ENCODE measurements at regions not wholly inside any gene's neighbourhood (a gene's known extent, or its start where the extent isn't known, plus 50 kb on each side); places are given as distances from the start of the nearest gene placed in this dataset.
"Not testable (repeated sequence)": the region's sequence is repeated elsewhere in the genome, so short reads cannot be mapped to it uniquely, and the experiment has no call there.

DNA sequence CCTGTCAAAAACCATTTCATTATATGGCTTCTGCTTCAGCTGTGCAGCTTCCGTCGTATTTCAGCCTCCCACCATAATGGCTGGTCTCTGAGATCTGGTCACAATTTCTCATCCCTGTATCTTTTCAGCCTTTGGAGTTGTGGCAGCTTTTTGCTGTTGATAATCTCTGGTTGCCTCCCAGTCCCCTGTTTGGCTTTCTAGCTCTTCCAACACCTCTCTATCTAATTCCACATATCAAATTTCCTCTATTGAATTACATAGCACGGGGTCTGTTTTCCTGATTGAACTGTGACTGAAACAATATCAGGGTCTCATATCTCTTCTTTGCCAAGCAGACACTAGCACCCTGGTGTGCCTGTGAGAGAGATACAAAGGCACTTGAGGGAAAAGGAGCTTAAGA, 222.1 kb upstream of the OBI1 start:
- H3K27me3 Mint-ChIP-seq (ENCODE audit: unreplicated experiment): peaks cover 3% of the 10 kb centered on the region
- H3K36me3 Mint-ChIP-seq (ENCODE audit: low read depth, unreplicated experiment): no peaks in the 10 kb centered on the region
- H3K4me3 Mint-ChIP-seq (ENCODE audit: unreplicated experiment): no peak overlapping the region
- peaks cover 12% of the 10 kb centered on the region for H3K4me1 Mint-ChIP-seq (ENCODE audit: unreplicated experiment)
- no peaks in the 10 kb centered on the region for H3K9me3 Mint-ChIP-seq (ENCODE audit: unreplicated experiment)
- DNase-seq (ENCODE audit: low spot score): no peak
- TF ChIP-seq, protein P1, sequence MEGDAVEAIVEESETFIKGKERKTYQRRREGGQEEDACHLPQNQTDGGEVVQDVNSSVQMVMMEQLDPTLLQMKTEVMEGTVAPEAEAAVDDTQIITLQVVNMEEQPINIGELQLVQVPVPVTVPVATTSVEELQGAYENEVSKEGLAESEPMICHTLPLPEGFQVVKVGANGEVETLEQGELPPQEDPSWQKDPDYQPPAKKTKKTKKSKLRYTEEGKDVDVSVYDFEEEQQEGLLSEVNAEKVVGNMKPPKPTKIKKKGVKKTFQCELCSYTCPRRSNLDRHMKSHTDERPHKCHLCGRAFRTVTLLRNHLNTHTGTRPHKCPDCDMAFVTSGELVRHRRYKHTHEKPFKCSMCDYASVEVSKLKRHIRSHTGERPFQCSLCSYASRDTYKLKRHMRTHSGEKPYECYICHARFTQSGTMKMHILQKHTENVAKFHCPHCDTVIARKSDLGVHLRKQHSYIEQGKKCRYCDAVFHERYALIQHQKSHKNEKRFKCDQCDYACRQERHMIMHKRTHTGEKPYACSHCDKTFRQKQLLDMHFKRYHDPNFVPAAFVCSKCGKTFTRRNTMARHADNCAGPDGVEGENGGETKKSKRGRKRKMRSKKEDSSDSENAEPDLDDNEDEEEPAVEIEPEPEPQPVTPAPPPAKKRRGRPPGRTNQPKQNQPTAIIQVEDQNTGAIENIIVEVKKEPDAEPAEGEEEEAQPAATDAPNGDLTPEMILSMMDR (IDR thresholded peaks at IDR 0.05; ENCODE audit: unreplicated experiment): no peak
- H3K27ac Mint-ChIP-seq (ENCODE audit: unreplicated experiment): no peak overlapping the region

DNA sequence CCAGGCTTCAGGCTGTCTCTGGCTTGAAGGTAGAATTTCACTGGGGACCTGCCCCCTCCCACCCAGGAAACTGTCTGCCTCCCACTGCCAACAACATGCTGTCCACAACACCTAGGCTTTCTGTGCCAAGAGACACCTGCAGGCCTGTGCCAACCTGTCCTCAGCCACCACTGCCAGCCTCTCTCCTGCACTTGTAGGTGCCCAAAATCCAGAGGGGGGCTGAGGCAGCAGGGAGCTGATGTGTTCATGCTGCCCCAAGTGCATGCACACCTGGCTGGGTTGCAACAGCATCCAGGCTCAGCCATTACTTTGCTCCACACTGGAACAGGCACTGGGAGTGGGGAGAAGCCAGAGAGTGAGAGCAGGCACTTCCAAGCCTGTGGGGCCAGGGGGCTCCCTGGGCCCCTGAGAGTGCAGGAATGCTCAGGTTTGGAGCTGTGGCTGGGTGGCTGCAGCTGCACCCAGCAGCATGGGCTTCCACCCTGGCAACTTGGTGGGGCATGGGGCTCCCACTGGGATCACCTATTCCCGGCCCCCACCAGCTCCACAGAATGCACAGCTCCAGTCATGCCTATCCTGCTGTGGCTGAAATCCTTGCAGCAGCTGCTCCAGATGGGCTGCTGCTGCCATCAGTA, 218.1 kb upstream of the OBI1 start:
- H3K4me1 Mint-ChIP-seq (ENCODE audit: unreplicated experiment): peaks cover 12% of the 10 kb centered on the region
- DNase-seq (ENCODE audit: low spot score): no peak
- no peaks in the 10 kb centered on the region for H3K9me3 Mint-ChIP-seq (ENCODE audit: unreplicated experiment)
- peaks cover 3% of the 10 kb centered on the region for H3K27me3 Mint-ChIP-seq (ENCODE audit: unreplicated experiment)
- H3K36me3 Mint-ChIP-seq (ENCODE audit: low read depth, unreplicated experiment): no peaks in the 10 kb centered on the region
- no peak overlapping the region for H3K4me3 Mint-ChIP-seq (ENCODE audit: unreplicated experiment)
- TF ChIP-seq, protein P1 (IDR thresholded peaks at IDR 0.05; ENCODE audit: unreplicated experiment): no peak
- H3K27ac Mint-ChIP-seq (ENCODE audit: unreplicated experiment): no peak overlapping the region

DNA sequence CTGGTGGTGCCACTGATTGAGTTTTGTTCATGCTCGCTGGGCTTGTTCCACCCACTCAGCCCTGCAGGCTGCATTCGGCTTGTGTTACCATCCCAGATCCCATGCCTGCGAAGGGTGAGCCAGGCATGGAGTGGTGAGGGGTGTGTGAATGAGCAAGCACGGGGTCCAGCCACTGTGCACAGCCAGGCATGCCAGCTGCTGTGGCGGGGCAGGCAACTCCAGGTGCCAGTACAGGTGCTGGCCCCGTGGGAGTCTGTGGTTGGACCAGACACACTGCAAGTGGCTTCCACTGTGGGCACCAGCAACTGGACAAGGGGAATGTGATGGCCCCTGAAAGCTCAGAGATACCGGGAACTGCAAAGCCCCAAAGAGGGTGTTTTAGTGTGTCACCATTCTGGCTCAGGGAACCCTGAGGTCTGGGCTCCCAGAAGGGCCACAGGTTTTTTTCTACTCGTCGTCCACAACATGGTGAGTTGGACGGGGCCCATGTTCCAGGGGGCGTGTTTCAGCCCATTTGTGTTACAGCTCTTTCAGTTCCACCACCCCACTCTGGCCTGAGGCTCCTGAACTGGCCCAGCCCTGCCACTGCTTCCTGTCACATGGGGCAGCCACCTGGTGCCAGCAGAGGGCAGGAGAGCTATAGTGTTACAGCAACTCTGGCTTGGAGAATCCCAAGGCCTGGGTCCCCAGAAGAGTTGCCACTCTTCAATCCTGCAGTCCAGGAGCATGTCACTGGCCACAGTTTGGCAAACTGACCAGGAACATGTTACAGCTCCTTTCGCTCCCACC, 217.0 kb upstream of the OBI1 start:
- Mint-ChIP-seq H3K9me3 (ENCODE audit: unreplicated experiment) (no peaks in the 10 kb centered on the region), H3K4me1 (ENCODE audit: unreplicated experiment) (peaks cover 10% of the 10 kb centered on the region), H3K27ac (ENCODE audit: unreplicated experiment) (no peak overlapping the region), H3K27me3 (ENCODE audit: unreplicated experiment) (peaks cover 3% of the 10 kb centered on the region), H3K4me3 (ENCODE audit: unreplicated experiment) (no peak overlapping the region), H3K36me3 (ENCODE audit: low read depth, unreplicated experiment) (no peaks in the 10 kb centered on the region)
- DNase-seq (ENCODE audit: low spot score): no peak
- TF ChIP-seq, protein P1 (IDR thresholded peaks at IDR 0.05; ENCODE audit: unreplicated experiment): no peak

DNA sequence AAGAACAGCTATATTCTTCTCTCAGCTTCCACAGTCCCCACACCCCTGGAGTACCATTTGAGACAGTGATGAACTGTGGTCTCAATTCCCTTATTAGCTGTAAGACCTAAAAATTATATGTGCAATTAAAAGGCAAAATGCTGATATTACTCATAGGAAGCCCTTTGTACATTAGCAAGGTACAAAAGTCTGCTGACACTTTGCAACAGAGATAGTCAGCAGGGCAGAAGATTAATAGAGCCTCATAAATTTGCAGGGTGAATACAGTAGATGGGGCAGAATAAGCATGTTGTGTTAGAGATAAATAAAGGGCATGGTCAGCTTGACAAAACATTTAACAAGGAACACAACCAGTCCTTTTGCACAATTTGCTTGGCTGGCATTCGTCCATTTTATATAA, 210.0 kb upstream of the OBI1 start:
- Mint-ChIP-seq H3K36me3 (ENCODE audit: low read depth, unreplicated experiment) (no peaks in the 10 kb centered on the region), H3K9me3 (ENCODE audit: unreplicated experiment) (no peaks in the 10 kb centered on the region), H3K27ac (ENCODE audit: unreplicated experiment) (no peak overlapping the region), H3K27me3 (ENCODE audit: unreplicated experiment) (no peaks in the 10 kb centered on the region), H3K4me1 (ENCODE audit: unreplicated experiment) (no peaks in the 10 kb centered on the region), H3K4me3 (ENCODE audit: unreplicated experiment) (no peak overlapping the region)
- TF ChIP-seq, protein P1 (IDR thresholded peaks at IDR 0.05; ENCODE audit: unreplicated experiment): no peak
- DNase-seq (ENCODE audit: low spot score): no peak

DNA sequence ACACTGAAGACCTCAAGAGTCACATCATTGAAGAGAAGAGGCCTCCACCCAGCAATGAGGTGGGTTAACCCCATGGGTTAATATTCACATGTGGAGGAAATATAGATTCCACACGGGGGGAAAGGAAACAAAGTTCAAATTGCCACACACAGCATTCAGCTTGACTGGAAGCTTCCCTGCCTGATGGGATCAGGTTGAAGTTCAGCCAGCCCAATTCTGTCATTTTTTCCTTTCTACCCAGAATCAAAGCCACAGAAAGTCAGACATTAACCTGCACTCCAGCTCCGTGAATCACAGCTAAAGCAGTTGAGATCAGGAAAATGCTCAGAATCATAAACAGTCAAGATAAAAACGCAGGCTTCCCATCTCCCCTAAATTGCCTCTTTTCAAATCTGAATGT, 208.7 kb upstream of the OBI1 start:
- TF ChIP-seq, protein P1 (IDR thresholded peaks at IDR 0.05; ENCODE audit: unreplicated experiment): no peak
- DNase-seq (ENCODE audit: low spot score): no peak
- Mint-ChIP-seq H3K9me3 (ENCODE audit: unreplicated experiment) (no peaks in the 10 kb centered on the region), H3K36me3 (ENCODE audit: low read depth, unreplicated experiment) (no peaks in the 10 kb centered on the region), H3K4me1 (ENCODE audit: unreplicated experiment) (no peaks in the 10 kb centered on the region), H3K27ac (ENCODE audit: unreplicated experiment) (no peak overlapping the region), H3K27me3 (ENCODE audit: unreplicated experiment) (no peaks in the 10 kb centered on the region), H3K4me3 (ENCODE audit: unreplicated experiment) (no peak overlapping the region)

DNA sequence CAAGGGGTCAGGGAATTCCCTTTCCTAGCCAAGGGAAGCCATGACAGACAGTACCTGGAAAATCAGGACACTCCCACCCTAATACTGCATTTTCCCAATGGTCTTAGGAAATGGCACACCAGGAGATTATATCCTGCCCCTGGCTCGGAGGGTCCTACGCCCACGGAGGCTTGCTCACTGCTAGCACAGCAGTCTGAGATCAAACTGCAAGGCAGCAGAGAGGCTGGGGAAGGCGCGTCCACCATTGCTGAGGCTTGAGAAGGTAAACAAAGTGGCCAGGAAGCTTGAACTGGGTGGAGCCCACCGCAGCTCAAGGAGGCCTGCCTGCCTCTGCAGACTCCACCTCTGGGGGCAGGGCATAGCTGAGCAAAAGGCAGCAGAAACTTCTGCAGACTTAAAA, 207.1 kb upstream of the OBI1 start:
- not testable (repeated sequence) for H3K9me3 Mint-ChIP-seq (ENCODE audit: unreplicated experiment)

More for the DNA sequence above, 207.1 kb upstream of the OBI1 start:
- H3K27ac Mint-ChIP-seq (ENCODE audit: unreplicated experiment); DNase-seq (ENCODE audit: low spot score); H3K27me3 Mint-ChIP-seq (ENCODE audit: unreplicated experiment); H3K4me3 Mint-ChIP-seq (ENCODE audit: unreplicated experiment); H3K4me1 Mint-ChIP-seq (ENCODE audit: unreplicated experiment); H3K36me3 Mint-ChIP-seq (ENCODE audit: low read depth, unreplicated experiment): not testable (repeated sequence)
